ENCODE measurements at regions not wholly inside any gene's neighbourhood (a gene's known extent, or its start where the extent isn't known, plus 50 kb on each side); places are given as distances from the start of the nearest gene placed in this dataset.

DNA sequence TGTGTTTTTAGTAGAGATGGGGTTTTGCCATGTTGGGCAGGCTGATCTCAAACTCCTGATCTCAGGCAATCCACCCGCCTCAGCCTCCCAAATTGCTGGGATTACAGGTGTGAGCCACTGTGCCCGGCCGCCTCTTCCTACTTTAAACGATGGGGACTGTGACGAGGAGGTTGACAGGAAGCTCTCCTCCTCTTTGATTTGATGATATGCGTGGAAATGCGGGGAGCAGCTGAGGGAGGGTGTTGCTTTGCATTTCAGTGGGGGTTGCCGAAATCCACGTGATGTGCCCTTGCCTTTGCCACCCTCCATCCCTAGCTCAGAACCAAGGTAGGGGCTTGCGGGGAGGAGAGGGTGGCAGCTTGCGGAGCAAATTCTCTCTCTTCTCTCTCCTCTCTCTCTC, 189.6 kb downstream of the AACS start:
- TF ChIP-seq, protein P1, sequence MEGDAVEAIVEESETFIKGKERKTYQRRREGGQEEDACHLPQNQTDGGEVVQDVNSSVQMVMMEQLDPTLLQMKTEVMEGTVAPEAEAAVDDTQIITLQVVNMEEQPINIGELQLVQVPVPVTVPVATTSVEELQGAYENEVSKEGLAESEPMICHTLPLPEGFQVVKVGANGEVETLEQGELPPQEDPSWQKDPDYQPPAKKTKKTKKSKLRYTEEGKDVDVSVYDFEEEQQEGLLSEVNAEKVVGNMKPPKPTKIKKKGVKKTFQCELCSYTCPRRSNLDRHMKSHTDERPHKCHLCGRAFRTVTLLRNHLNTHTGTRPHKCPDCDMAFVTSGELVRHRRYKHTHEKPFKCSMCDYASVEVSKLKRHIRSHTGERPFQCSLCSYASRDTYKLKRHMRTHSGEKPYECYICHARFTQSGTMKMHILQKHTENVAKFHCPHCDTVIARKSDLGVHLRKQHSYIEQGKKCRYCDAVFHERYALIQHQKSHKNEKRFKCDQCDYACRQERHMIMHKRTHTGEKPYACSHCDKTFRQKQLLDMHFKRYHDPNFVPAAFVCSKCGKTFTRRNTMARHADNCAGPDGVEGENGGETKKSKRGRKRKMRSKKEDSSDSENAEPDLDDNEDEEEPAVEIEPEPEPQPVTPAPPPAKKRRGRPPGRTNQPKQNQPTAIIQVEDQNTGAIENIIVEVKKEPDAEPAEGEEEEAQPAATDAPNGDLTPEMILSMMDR (IDR thresholded peaks at IDR 0.05; ENCODE audit: borderline replicate concordance, extremely low read depth, insufficient read depth) = no peak
- Histone ChIP-seq H3K27me3 (ENCODE audit: control insufficient read depth, insufficient read depth, low read length) (no peaks in the 10 kb centered on the region), H3K4me1 (ENCODE audit: control insufficient read depth in 2 of 3, insufficient read depth in 2 of 3, low read depth in 1 of 3, low read length in 3 of 3) (no peaks in the 10 kb centered on the region), H3K9me3 (ENCODE audit: control insufficient read depth in 2 of 3, insufficient read depth in 1 of 3, low read length in 3 of 3) (peaks cover 0 to 4% (median 0%) of the 10 kb centered on the region in 3 donors), H3K36me3 (ENCODE audit: control insufficient read depth in 2 of 3, insufficient read depth in 3 of 3, low read length in 3 of 3) (no peaks in the 10 kb centered on the region), H3K9ac (ENCODE audit: low read length in 3 of 3) (no peak overlapping the region), H3K27ac (ENCODE audit: low read depth in 2 of 2, low read length in 2 of 2) (no peak overlapping the region), H3K4me3 (ENCODE audit: low read length in 3 of 3) (no peak overlapping the region)
- DNase-seq (no peak), FAIRE-seq (no peak)
- intact Hi-C loops (cut with DNase I) = no loop called here

DNA sequence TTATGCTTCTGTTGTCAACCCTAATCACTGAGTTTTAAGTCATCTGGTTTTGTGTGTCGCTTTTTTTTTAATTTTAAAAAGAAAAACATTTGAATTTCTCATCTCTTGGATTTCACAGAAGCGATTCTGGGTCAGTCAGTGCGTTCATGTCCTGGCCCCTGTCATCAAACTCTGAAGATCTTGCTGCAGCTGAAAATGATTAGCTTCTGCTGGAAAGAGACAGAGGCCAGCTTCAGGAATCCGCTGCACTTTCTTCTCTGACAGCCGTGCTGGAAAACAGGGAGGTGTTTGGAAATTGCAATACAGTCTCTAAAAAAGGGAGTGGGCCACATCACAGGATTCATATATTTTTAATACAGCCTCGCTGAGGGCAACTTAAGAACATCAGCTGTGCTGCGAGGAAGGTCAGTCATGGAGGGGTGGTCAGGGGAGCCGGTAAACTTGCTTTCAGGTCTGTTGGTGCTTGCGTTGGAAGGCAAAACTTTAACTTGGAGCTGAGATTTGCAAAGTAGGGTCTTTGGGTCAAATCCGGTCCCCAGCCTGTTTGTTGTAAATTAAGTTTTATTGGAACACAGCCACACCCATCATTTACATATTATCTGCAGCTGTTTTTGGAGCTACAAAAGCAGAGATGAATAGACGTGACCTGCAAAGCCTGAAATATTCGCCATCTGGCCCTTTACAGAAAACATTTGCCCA, 190.8 kb downstream of the AACS start:
- peaks cover 0 to 4% (median 0%) of the 10 kb centered on the region in 3 donors for H3K9me3 ChIP-seq (ENCODE audit: control insufficient read depth in 2 of 3, insufficient read depth in 1 of 3, low read length in 3 of 3)
- H3K4me1 ChIP-seq (ENCODE audit: control insufficient read depth in 2 of 3, insufficient read depth in 2 of 3, low read depth in 1 of 3, low read length in 3 of 3) = no peaks in the 10 kb centered on the region
- intact Hi-C loops (cut with DNase I) = no loop called here
- no peaks in the 10 kb centered on the region for H3K27me3 ChIP-seq (ENCODE audit: control insufficient read depth, insufficient read depth, low read length)
- FAIRE-seq = no peak
- H3K4me3 ChIP-seq (ENCODE audit: low read length in 3 of 3) = no peak overlapping the region
- H3K9ac ChIP-seq (ENCODE audit: low read length in 3 of 3) = no peak overlapping the region
- TF ChIP-seq, protein P1 (IDR thresholded peaks at IDR 0.05; ENCODE audit: borderline replicate concordance, extremely low read depth, insufficient read depth) = no peak
- peak in 1 of 5 donors; percentile 41 for DNase-seq
- no peak overlapping the region for H3K27ac ChIP-seq (ENCODE audit: low read depth in 2 of 2, low read length in 2 of 2)
- H3K36me3 ChIP-seq (ENCODE audit: control insufficient read depth in 2 of 3, insufficient read depth in 3 of 3, low read length in 3 of 3) = no peaks in the 10 kb centered on the region

DNA sequence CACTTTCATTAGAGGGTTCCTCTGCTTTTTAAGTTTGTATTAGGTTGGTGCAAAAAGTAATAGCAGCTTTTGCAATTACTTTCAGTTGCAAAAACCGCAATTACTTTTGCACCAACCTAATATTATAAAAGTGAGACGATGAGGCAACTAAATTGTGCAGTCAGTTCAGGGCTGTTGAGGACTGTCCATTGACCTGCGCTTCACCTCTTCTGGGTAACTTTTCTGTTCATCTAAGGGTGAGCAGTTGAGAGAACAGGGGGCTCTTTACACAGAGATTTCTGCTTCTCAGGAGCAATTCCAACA, 191.3 kb downstream of the AACS start:
- FAIRE-seq = no peak

More for the DNA sequence above, 191.3 kb downstream of the AACS start:
- Histone ChIP-seq H3K36me3 (ENCODE audit: control insufficient read depth in 2 of 3, insufficient read depth in 3 of 3, low read length in 3 of 3) (no peaks in the 10 kb centered on the region), H3K4me1 (ENCODE audit: control insufficient read depth in 2 of 3, insufficient read depth in 2 of 3, low read depth in 1 of 3, low read length in 3 of 3) (no peaks in the 10 kb centered on the region), H3K4me3 (ENCODE audit: low read length in 3 of 3) (no peak overlapping the region), H3K27ac (ENCODE audit: low read depth in 2 of 2, low read length in 2 of 2) (no peak overlapping the region), H3K27me3 (ENCODE audit: control insufficient read depth, insufficient read depth, low read length) (no peaks in the 10 kb centered on the region), H3K9ac (ENCODE audit: low read length in 3 of 3) (no peak overlapping the region), H3K9me3 (ENCODE audit: control insufficient read depth in 2 of 3, insufficient read depth in 1 of 3, low read length in 3 of 3) (peaks cover 0 to 4% (median 0%) of the 10 kb centered on the region in 3 donors)
- TF ChIP-seq, protein P1 (IDR thresholded peaks at IDR 0.05; ENCODE audit: borderline replicate concordance, extremely low read depth, insufficient read depth) = no peak
- intact Hi-C loops (cut with DNase I) = no loop called here
- no peak for DNase-seq
